Stimulated activated CD4-positive, alpha-beta T cell treated with anti-CD3 and anti-CD28 coated beads, Interleukin-15, amount 100 ng/mL, for 48 hours (primary cell): ENCODE measurements at regions not wholly inside any gene's neighbourhood (a gene's known extent, or its start where the extent isn't known, plus 50 kb on each side); places are given as distances from the start of the nearest gene placed in this dataset.

Experiments
- DNase-seq, 2 donors: peaks; one replicate each; pipeline ENCODE4 v3.0.0-alpha.2; 2020; ENCODE audit warnings: low read depth in 2 of 2

DNA sequence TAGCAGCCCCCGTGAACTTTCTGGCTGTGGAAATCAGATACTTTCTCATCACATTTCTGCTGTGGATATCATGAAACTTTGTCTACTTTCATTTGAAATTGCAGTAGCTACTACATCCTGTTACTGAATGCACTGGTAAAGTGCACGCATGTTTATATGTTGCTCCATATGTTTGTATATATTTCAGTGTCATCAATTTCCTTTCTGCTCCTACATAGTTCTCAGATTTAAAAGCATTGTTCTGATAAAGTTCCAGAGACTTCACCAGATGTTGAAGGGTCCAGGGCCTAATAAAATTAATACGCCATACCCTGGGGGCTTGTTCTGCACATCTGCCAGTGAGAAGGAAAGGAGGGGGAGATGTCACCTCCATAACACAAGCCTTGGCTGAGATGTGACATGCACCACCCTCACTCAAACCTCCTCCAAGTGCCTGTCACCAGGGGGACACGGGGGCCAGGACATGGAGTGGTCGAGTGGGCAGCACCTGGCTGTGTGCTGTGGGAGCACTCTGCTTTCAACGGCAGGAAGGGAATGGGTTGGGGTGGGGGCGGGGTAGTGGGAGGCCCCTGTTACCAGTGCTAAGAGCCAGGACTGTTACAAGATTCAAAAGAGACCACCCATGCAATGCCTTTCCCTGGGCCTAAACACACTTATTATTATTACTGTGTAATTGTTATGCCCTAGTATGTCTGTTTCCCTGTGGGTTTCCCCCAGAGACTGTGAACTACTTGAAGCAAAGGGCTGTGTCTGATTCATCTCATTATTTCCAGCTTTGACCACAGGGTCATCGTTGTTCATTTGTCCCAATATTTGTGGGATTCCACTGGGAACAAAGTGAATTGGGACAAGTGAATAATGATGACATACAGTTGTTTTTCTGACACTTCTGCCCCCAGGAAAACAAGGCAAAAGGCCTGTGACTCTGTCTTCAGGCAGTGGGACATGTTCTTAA lies 193.4 kb downstream of the FOXL1 start:
- DNase-seq: no peak

DNA sequence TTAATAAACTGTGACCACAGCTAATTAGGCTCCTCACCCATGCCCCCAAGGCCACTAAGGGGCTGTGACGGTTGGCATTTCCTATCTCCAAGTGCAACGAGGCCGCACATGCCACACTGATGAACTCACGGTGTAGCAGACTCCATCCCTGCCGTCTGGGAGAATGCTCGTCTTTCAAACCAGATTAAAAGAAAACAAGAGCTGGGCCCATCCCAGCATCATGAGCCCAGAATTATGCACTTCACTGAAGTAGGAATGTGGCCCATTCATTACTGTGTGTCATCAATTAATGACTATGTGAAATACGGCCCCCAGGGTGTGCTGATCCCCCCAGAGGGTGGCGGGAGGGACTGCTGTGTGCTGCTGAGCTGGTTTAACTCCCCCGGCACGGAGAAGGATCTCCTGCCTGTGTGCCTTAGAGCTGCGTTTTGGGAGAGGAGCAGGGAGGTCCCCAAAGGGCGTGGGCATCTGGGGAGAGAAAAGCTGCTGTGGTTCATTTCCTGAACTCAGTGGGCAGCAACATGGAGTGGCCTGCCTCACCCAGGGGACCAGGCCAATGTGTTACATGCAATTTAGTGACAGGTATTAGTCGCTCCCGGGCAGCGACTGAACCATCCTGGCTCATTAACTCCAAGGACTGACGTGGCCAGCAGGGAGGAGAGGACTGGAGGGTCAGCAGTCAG lies 194.5 kb downstream of the FOXL1 start:
- DNase-seq: no peak

DNA sequence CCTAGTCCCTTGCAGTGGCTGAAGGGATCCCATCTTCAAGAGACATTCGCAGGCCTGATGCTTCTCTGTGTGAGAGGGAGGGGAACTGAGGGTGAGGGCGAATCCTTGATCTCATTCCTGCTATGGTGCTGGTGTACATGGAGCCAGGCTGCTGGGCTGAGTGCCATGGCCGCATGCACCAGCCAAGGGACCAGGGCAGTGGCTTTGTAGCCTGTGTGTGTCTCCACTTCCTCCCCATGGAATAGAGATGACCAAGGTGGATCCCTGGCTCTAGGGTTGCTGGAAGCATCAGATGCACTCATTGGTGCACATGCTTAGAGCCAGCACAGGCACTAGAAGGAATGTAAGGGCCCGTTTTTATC lies 195.0 kb downstream of the FOXL1 start:
- DNase-seq: no peak

DNA sequence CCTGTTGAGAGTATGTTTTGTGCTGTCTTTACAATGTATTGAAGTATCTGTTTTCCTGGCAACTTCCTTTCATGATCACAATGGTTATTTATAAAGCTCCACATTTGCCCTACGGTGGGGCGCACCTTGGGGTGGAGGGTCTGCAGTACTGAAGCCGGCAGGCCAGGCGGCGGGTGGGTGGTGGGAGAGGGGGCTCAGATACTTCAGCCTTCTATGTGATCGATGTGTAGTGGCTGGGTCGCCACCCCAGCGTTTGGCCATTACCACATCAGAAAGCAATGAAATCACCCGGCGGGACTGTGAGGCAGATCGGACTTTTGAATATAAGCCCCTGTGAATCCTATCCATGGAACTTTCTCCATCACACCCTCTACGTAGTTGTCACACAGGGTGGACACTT lies 196.6 kb downstream of the FOXL1 start:
- DNase-seq: no peak

DNA sequence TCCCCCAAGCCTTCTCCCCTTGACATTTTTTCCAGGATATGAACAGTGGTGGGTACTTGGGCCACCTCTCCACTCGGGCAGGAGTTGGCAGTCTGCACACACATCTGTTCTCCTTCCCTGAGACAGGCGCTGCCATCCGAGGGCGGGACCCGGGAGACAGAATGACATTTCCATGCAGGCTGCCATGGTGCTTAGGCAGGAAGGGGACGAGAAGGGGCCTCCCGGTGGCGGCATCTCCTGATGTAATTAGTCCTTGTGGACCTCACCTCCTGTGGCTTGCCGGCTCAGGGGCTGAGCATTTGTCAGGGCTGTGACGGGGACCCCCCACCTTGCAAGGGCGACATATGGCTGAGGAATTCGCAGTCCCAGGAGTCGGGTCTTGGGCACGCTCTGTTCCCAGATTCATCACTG lies 197.2 kb downstream of the FOXL1 start:
- no peak for DNase-seq

DNA sequence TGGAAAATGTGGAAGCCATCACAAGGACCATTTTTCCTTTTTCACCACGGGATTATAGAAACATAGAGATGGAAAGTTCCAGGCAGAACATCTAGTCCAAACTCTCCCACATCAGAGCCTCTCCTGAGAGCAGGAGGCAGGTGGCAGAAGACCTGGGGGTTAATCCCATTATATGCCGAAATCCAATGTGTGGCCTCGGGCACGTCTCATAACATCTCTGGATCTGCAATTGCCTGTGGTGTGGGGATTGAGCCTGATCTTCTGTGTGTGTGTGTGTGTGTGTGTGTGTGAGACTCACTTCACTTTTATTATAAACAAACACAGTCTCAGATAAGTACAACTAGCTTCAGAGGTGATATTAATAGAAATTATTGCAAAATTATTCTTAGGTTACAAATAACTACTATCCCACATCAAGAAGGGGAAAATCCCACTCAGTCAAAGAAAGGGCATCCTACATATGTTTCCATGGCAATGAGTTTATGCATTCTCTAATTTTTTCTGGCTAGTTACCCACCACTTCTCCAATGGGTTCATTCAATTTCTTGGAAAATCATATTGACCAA lies 199.1 kb downstream of the FOXL1 start:
- DNase-seq: no peak

DNA sequence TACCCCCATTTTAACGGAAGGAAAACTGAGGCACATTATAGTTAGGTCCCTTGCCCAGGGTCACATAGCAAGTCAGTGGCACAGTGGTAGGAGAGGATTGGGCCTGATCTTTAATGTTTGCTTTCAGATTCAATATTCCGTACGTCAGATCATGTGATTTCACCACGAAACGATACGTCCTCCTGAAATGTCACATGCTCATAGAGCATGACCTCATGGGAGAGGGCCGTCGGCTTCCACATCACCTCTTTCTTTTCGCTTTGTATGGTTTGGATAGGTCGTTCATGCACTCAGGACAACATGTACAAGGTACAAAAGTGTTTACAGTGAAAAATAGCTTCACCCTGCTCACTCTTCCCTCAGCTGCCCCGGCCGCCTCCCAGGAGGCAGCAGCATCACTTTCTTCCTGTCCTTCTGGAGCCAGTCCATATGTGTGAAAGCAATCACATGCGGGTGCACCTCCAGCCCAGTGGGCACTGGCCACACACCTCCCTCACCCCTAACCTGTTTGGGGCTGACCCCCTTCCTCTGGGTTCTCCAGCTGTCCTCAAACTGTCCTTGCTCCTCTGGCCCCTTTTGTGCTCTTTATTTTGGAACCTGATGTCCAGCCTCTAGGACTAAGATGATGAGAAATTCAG lies 199.9 kb downstream of the FOXL1 start:
- DNase-seq: no peak

DNA sequence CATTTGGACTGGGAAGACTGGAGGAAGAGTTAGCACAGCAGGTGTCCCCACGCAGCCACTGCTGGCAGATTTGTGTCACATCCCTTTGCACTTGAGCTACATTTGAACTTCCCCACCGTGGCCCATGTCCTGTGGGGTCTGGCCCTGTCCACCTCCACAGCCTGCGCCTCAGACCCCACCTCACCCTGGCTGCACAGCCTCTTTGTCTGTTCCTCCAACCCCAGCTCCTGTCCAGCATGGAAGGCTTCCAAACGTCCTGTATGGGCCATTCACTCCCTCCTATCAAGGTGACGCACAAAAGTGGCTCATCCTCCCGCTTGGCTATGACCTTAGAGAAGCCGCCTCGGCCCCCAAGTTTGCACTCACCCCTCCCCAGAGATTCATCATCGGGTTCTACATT lies 200.6 kb downstream of the FOXL1 start:
- DNase-seq: no peak

DNA sequence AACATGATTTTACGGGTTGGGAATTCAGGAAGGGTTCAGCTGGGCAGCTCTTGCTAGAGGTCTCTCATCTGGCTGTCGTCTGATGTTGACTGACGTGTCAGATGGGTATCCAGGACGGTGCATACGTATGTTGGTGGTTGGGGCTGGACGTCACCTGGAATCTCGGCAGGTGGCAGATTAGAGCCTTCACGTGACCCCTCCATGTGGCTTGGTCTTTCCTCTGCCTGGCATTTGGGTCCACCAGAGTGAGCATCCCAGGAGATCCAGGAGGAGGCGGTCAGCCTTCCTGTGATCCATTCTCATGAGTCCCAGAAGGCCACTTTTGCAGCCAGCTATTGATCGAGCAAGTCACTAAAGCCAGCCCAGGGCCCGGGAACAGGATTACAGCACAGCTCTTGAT lies 202.7 kb downstream of the FOXL1 start:
- no peak for DNase-seq

DNA sequence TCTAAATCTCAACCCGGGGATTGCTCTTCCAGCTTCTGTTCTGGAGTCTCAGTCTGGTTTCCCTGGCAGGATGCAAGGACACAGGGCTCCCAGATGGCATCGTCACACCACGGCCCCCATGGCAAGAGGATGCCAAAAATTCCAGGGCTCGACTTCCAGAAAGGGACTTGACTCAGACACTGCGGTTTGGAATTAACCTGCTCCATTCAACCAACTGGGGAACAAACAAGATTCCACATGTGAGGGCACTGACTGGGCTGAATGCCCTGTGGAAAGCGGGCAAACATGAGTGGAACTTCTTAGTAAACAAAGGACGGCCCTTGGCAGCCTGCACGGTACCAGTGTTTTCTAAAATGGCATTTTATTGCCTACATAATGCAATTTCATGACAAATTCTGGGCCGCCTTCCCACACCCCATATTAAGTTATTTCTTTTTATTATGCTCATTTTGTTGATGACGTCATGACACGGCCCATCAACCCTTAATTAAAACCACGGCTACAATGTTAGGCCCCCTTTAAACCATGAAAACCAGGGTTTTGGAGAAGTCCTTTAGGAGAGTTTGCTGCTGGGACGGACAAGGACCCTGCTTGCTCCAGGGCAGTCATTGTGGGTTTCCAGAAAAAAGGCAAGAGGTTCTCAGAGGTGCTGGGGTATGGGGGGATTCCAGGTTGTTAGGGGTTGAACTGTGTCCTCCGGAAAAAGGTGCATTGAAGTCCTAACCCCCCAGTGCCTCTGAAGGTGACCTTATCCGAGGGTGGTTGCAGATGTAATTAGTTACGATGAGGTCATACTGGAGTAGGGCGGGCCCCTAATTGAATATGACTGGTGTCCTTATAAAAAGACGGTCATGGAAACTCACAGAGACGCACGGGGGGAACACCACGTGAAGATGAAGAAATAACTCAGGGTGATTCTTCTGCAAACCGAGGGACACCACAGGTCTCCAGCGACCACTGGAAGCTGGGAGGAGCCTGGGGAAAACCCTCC lies 205.6 kb downstream of the FOXL1 start:
- no peak for DNase-seq

DNA sequence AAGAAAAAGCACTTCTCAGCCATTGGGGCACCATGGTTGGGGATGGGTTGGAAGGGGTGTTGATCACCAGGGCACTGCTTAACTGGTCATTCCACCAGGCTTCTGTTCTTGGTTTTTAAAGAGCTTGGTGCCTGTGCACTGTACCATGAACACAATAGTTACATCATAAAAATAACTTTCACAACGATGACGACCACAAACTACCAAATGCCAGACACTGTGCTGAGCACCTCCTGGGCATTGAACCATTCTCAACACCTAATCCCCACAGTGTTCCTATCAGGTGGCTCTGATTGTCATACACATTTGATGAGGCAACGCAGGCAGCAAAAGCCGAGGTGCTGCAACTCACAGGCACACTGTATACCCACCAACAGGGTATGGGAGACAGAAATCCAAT lies 208.0 kb downstream of the FOXL1 start:
- DNase-seq: no peak

DNA sequence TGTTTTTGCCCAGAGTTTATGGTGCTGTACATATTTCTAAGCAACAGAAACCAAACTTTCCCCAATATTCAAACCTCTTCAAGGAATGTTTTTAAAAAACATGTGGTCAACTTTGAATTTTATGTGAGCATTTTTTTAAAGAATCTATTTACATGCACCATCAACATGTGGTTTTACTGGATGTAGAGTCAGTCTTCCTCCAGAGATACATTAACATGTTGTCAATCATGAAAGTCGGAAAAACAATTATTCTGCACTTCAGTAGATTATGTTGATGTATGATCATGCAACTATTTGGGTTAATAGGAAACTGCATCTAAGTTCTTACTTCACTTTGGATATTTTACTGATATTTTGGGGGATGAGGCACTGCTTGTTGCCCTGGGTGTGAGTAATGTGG lies 208.6 kb downstream of the FOXL1 start:
- no peak for DNase-seq

DNA sequence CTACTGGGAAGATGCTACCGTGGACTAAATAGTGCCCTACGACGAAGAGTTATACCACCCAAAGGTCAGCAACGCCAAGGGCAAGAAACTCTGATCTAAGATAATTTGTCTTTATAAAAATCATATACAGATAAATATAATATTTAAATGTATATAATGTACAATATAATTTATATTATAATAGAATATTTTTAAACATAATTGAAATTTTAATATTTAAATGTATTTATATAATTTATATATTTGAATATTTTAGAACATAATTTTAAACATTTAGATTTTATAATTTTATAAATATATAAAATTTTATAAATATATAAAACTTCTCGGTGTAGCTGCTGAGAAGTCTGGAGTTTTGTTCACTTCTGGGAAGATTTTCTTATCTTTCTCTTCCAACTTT lies 209.2 kb downstream of the FOXL1 start:
- DNase-seq: no peak

DNA sequence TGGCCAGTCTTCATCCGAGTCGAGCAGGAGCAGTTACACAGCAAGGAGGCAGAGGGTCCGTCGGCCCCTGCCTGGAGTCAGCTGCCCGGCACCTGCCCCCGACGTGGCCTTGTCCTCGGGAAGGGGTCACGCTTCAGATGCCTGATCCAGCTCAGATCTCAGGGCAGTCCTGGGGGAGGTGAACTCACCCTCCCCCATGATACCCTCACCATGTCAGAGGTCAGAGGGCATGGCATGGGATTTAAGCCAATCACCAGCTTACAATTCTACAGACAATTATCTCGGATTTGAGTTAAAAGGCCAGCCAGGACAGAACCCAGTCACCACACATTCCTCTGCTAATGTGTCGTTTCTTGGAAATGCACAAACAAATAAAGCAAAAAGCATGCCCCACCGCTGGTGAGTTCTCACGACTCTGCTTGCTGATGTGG lies 211.3 kb downstream of the FOXL1 start:
- no peak for DNase-seq

DNA sequence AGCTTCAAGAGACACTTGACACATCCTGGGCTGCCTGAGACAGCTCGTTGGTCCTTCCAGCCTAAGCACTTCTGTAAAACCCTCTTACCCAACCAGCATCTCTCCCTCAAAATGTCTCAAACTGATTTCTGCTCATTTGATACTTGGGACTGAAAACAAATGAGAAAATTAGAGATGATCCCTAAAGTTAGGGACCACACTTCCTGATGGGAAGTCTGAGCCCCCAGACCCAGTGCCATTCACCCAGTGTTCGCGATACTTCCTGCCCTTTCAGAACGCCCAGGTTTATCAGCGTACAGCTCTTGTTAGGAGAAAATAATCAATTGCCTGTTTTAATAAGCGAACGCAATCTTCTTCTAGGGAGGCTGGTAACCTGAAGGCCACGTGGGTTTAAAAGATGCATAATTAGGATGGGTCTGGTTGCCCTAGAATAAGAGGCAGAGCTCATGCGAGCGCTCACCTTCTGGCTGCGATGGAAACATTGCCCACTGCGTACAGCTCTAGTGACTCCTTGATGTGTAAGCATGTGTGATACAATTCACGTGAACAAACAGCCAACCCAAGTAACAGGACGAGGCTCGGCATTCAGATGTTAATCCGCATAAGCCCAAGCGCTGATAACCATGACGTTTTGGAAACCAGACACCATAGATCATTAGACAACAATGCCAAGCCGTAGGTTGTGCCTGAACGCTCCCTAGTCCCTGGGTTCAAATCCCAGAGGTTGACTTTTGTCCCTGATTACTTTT lies 213.1 kb downstream of the FOXL1 start:
- no peak for DNase-seq

DNA sequence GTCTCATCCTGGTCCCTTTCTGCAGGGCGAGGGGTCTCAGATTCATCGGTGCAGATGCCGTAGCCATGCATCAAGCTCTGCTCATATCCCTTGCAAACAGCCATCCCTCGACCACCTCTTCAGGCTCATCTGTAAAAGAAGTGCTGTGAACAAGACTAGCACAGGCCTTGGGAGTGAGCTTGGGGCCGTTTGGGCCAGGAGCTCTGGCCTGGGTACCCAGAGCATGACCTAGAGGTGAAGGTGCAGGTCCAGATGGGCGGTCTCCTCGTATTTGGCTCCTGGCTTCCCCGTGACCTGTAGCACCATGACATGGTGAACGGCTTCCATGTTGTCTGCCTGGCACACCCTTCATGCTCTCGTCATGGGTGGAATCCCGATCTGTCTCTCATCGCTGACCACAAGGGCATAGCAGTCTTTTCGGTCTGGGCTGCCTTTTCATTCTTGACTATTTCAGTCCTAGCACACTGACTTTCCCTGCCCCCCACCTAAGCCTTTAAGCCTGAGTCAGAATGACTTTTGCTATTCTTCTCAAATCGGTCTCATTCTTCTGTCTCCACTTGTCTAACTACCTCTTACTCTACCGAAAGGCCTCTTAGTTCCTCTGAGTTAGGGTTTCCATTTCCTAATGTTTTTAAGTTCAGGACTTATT lies 216.0 kb downstream of the FOXL1 start:
- no peak for DNase-seq

DNA sequence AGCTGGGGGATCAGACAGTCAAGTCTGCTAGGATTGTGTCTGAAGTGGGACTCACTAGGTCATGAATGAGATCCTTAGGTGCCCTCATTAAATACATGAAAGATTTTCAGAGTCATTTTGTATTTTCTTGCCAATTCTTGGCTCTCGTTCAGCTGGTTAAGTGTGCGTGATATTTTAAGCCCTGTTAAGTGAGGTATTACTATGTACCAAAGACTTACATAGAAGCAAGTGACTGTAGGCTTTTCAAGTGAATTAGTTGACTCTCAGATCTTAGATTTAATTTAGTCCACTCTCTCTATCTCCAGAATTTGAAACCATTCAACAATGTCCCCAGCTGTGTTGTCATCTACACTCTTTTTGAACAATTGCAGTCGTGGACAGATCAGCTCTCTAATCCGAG lies 219.4 kb downstream of the FOXL1 start:
- no peak for DNase-seq

DNA sequence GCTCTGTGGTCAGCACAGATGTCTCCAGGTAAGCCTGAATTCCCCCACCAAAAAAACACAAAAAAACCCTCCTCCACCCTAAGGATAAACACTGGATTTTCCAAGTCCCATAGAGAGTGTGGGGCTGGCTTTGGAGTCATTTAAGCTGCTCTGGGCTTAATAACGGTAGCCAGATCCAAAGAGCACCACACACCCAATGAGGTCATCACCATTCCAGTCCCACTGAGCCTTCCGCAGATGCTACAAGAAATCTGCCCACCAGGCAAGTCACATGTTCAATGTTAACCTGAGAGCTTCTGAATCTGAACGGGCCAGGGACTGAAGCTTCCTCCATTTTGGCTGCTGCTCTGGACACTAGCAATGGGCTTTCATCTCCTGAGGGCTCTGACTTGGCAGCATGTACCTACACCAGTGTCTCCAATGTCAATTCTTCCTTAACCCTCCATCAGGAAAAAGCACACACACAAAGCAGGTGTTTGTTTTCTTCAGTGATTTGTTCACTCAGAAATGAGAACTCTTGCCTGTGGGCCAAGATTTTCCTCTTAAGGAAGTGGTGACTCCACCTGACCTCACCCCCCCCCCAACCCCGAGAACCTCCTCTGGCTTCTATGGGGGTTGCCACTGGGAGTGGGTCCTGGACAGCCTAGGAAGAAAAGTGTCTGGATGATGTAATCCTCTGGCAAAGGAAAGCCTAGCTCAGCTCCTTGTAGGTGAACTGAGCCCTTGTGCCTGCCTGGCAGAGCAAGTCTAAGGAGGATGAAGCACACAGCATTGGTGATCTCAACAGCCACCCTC lies 220.1 kb downstream of the FOXL1 start:
- DNase-seq: no peak

DNA sequence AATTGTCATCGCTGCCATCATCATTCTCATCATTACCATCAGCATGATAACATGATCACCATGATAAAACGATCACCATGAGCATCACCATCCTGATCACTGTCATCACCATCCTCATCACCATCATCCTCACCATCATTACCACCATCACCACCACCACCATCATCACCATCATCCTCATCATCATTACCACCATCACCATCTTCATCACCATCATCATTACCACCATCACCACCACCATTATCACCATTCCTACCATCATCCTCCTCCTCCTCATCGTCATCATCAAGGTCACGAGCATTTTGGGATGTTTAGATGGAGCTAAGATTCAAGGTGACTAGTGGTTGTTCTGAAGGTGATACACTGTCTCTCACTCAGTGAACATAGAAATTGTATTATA lies 221.0 kb downstream of the FOXL1 start:
- DNase-seq: no peak
